ENCODE measurements at regions not wholly inside any gene's neighbourhood (a gene's known extent, or its start where the extent isn't known, plus 50 kb on each side); places are given as distances from the start of the nearest gene placed in this dataset.

GRCh38 chr7:46545790-46546189 is 624.7 kb upstream of the IGFBP3 start:
- H3K4me3 ChIP-seq (ENCODE audit: low read depth, low read length): no peak overlapping the region
- no peak for TF ChIP-seq CTCF (IDR thresholded peaks at IDR 0.05; ENCODE audit: low read depth, low read length)

- no peak for TF ChIP-seq CTCF (IDR thresholded peaks at IDR 0.05; ENCODE audit: low read depth, low read length)
- H3K4me3 ChIP-seq (ENCODE audit: low read depth, low read length): no peak overlapping the region
Observed at GRCh38 chr7:46544396-46545008, 623.4 kb upstream of the IGFBP3 start.

DNA sequence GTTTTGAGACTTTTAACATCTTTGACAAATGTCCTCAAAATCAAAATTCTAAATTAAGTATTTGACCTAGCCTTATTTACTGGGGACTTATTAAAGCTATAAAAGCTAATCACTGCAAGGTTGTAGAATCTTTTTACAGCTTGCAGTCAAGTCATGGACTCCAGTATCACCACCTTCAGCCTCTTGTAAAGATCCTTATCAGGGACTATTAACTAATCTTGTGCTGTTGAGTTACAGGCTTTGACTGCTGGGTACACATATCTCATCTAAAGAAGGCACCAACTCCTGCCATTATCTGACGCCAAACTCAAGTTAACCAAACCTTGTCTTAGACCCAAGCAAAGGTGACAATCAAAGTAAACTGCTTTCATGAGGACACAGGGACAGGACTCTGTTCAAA is 621.0 kb upstream of the IGFBP3 start:
- H3K4me3 ChIP-seq (ENCODE audit: low read depth, low read length): no peak overlapping the region
- TF ChIP-seq CTCF (IDR thresholded peaks at IDR 0.05; ENCODE audit: low read depth, low read length): no peak

- H3K4me3 ChIP-seq (ENCODE audit: low read depth, low read length): no peak overlapping the region
- no peak for TF ChIP-seq CTCF (IDR thresholded peaks at IDR 0.05; ENCODE audit: low read depth, low read length)
Observed at GRCh38 chr7:46539892-46540483, 618.9 kb upstream of the IGFBP3 start.

- no peak overlapping the region for H3K4me3 ChIP-seq (ENCODE audit: low read depth, low read length)
- TF ChIP-seq CTCF (IDR thresholded peaks at IDR 0.05; ENCODE audit: low read depth, low read length): no peak
Observed at GRCh38 chr7:46537191-46537905, 616.3 kb upstream of the IGFBP3 start.

DNA sequence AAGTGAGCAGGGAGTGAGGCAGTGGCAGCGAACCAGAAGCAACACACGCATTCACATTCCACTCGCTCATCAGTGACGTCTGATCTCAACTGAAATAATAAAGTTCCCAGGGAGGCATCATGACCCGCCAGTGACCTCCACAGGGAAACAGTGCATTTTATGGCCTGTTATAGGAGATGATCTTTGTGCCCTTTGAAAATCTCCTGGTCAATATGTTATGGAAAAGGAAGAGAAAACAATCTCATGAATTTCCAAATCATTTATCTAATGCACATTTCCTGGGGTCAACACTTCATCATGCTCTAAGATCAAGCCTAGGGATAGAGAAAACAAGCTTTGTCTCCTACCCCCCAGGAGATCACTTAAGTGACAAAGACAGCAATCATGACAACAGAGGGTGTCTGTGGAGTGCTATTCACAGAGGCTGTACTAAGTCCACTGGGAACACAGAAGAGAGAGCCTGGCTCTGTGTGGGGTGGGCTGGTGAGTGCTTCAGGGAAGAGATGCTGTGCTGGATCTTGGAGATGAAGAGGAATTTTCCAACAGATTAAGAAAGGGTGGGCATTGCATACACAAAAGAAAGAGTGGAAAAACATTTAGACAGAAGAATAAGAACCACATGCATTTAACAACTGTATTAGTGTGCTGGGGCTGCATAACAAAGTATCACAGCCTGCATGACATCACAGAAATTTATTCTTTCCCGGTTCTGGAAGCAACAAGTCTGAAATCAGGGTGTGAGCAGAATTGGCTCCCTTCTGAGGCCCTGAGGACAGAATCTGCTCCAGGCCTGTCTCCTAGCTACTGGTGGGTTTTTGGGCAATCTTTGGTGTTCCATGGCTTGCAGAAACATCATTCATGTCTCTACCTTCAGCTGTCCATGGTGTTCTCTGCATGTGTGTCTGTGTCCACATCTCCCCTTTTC is 613.9 kb upstream of the IGFBP3 start:
- no peak for TF ChIP-seq CTCF (IDR thresholded peaks at IDR 0.05; ENCODE audit: low read depth, low read length)
- H3K4me3 ChIP-seq (ENCODE audit: low read depth, low read length): no peak overlapping the region

All from WI38 (cell line).